Activated T-helper 2 cell treated with anti-CD3 and anti-CD28 coated beads, Interferon-gamma antibody, Interleukin-2, Interleukin-4, amounts not matched to agents 10 μg/mL and 5 μg/mL and 100 μg/mL, durations not matched to agents 14 hours and 24 hours and 36 hours (primary cell): ENCODE measurements at regions not wholly inside any gene's neighbourhood (a gene's known extent, or its start where the extent isn't known, plus 50 kb on each side); places are given as distances from the start of the nearest gene placed in this dataset.

Source experiments
- DNase-seq: peaks from one replicate; pipeline ENCODE4 v3.0.0; 2021; ENCODE audit warnings: low spot score
- H3K27ac Mint-ChIP-seq: one replicate; pipeline ENCODE4 v1.8.0; 2021; ENCODE audit warnings: mixed read lengths
- H3K27me3 Mint-ChIP-seq: one replicate; pipeline ENCODE4 v1.8.0; 2021; ENCODE audit warnings: low read depth, mixed read lengths
- H3K36me3 Mint-ChIP-seq: one replicate; pipeline ENCODE4 v1.8.0; 2021; ENCODE audit warnings: low read depth, mixed read lengths
- H3K4me1 Mint-ChIP-seq: one replicate; pipeline ENCODE4 v1.8.0; 2021; ENCODE audit warnings: low read depth, mixed read lengths
- H3K4me3 Mint-ChIP-seq: one replicate; pipeline ENCODE4 v1.8.0; 2021; ENCODE audit warnings: low read depth, mild to moderate bottlenecking, moderate library complexity, mixed read lengths
- H3K9me3 Mint-ChIP-seq: one replicate; pipeline ENCODE4 v1.8.0; 2021; ENCODE audit warnings: mixed read lengths
- intact Hi-C: fragments of 100-400 bp; cut with micrococcal nuclease; formaldehyde crosslinking; loops from one replicate; pipeline ENCODE4 v1.15.1; 2023

GRCh38 chr3:162647321-162647720 is 1150.7 kb downstream of the OTOL1 start:
- no peaks in the 10 kb centered on the region for H3K27me3 Mint-ChIP-seq
- H3K4me1 Mint-ChIP-seq: no peaks in the 10 kb centered on the region
- H3K9me3 Mint-ChIP-seq: peaks cover 33% of the 10 kb centered on the region
- intact Hi-C loops: no loop called here
- H3K4me3 Mint-ChIP-seq: no peak overlapping the region
- H3K36me3 Mint-ChIP-seq: no peaks in the 10 kb centered on the region
- H3K27ac Mint-ChIP-seq: no peak overlapping the region
- DNase-seq: no peak

GRCh38 chr3:162658003-162658402 is 1161.4 kb downstream of the OTOL1 start:
- no peaks in the 10 kb centered on the region for H3K27me3 Mint-ChIP-seq
- intact Hi-C loops: no loop called here
- no peaks in the 10 kb centered on the region for H3K9me3 Mint-ChIP-seq
- no peak overlapping the region for H3K4me3 Mint-ChIP-seq
- no peaks in the 10 kb centered on the region for H3K36me3 Mint-ChIP-seq
- H3K27ac Mint-ChIP-seq: no peak overlapping the region
- no peaks in the 10 kb centered on the region for H3K4me1 Mint-ChIP-seq
- DNase-seq: no peak

GRCh38 chr3:162665684-162666391 is 1169.2 kb downstream of the OTOL1 start:
- intact Hi-C loops: no loop called here
- no peak overlapping the region for H3K4me3 Mint-ChIP-seq
- H3K27me3 Mint-ChIP-seq: no peaks in the 10 kb centered on the region
- H3K4me1 Mint-ChIP-seq: no peaks in the 10 kb centered on the region
- H3K27ac Mint-ChIP-seq: no peak overlapping the region
- H3K9me3 Mint-ChIP-seq: peaks cover 13% of the 10 kb centered on the region
- no peak for DNase-seq
- H3K36me3 Mint-ChIP-seq: no peaks in the 10 kb centered on the region

GRCh38 chr3:162666835-162667234 is 1170.2 kb downstream of the OTOL1 start:
- Mint-ChIP-seq H3K4me3 (no peak overlapping the region), H3K27me3 (no peaks in the 10 kb centered on the region), H3K4me1 (no peaks in the 10 kb centered on the region), H3K27ac (no peak overlapping the region), H3K36me3 (no peaks in the 10 kb centered on the region), H3K9me3 (peaks cover 13% of the 10 kb centered on the region)
- DNase-seq: no peak
- intact Hi-C loops: no loop called here

GRCh38 chr3:162670181-162670580 is 1173.6 kb downstream of the OTOL1 start:
- H3K36me3 Mint-ChIP-seq: no peaks in the 10 kb centered on the region
- intact Hi-C loops: no loop called here
- H3K4me3 Mint-ChIP-seq: no peak overlapping the region
- H3K27ac Mint-ChIP-seq: no peak overlapping the region
- H3K9me3 Mint-ChIP-seq: peaks cover 4% of the 10 kb centered on the region
- DNase-seq: no peak
- H3K27me3 Mint-ChIP-seq: no peaks in the 10 kb centered on the region
- H3K4me1 Mint-ChIP-seq: no peaks in the 10 kb centered on the region

- no peak overlapping the region for H3K27ac Mint-ChIP-seq
- no peaks in the 10 kb centered on the region for H3K27me3 Mint-ChIP-seq
- no peaks in the 10 kb centered on the region for H3K4me1 Mint-ChIP-seq
- intact Hi-C loops: no loop called here
- DNase-seq: no peak
- H3K4me3 Mint-ChIP-seq: no peak overlapping the region
- H3K9me3 Mint-ChIP-seq: peaks cover 4% of the 10 kb centered on the region
- H3K36me3 Mint-ChIP-seq: no peaks in the 10 kb centered on the region
Observed at GRCh38 chr3:162677475-162677874, 1180.9 kb downstream of the OTOL1 start.

- DNase-seq: no peak
- H3K27ac Mint-ChIP-seq: no peak overlapping the region
- no peak overlapping the region for H3K4me3 Mint-ChIP-seq
- no peaks in the 10 kb centered on the region for H3K27me3 Mint-ChIP-seq
- peaks cover 4% of the 10 kb centered on the region for H3K9me3 Mint-ChIP-seq
- H3K36me3 Mint-ChIP-seq: no peaks in the 10 kb centered on the region
- intact Hi-C loops: no loop called here
- no peaks in the 10 kb centered on the region for H3K4me1 Mint-ChIP-seq
Observed at GRCh38 chr3:162678941-162679340, 1182.3 kb downstream of the OTOL1 start.

- Mint-ChIP-seq H3K4me3 (no peak overlapping the region), H3K36me3 (no peaks in the 10 kb centered on the region), H3K27ac (no peak overlapping the region), H3K4me1 (no peaks in the 10 kb centered on the region), H3K9me3 (peaks cover 9% of the 10 kb centered on the region), H3K27me3 (no peaks in the 10 kb centered on the region)
- no peak for DNase-seq
- intact Hi-C loops: no loop called here
Observed at GRCh38 chr3:162684260-162684659, 1187.7 kb downstream of the OTOL1 start.

- Mint-ChIP-seq H3K27ac (no peak overlapping the region), H3K36me3 (no peaks in the 10 kb centered on the region), H3K27me3 (no peaks in the 10 kb centered on the region), H3K4me1 (no peaks in the 10 kb centered on the region), H3K9me3 (no peaks in the 10 kb centered on the region), H3K4me3 (no peak overlapping the region)
- no peak for DNase-seq
- intact Hi-C loops: no loop called here
Observed at GRCh38 chr3:162699291-162699690, 1202.7 kb downstream of the OTOL1 start.

GRCh38 chr3:162701211-162701610 is 1204.6 kb downstream of the OTOL1 start:
- Mint-ChIP-seq H3K27ac (no peak overlapping the region), H3K4me3 (no peak overlapping the region), H3K9me3 (no peaks in the 10 kb centered on the region), H3K4me1 (no peaks in the 10 kb centered on the region), H3K27me3 (no peaks in the 10 kb centered on the region), H3K36me3 (no peaks in the 10 kb centered on the region)
- no peak for DNase-seq
- intact Hi-C loops: no loop called here

- H3K4me3 Mint-ChIP-seq: no peak overlapping the region
- H3K4me1 Mint-ChIP-seq: no peaks in the 10 kb centered on the region
- intact Hi-C loops: no loop called here
- DNase-seq: no peak
- no peaks in the 10 kb centered on the region for H3K27me3 Mint-ChIP-seq
- no peaks in the 10 kb centered on the region for H3K36me3 Mint-ChIP-seq
- H3K9me3 Mint-ChIP-seq: no peaks in the 10 kb centered on the region
- no peak overlapping the region for H3K27ac Mint-ChIP-seq
Observed at GRCh38 chr3:162702768-162703385, 1206.3 kb downstream of the OTOL1 start.

- Mint-ChIP-seq H3K36me3 (no peaks in the 10 kb centered on the region), H3K4me1 (no peaks in the 10 kb centered on the region), H3K4me3 (no peak overlapping the region), H3K9me3 (no peaks in the 10 kb centered on the region), H3K27me3 (no peaks in the 10 kb centered on the region), H3K27ac (no peak overlapping the region)
- DNase-seq: no peak
- intact Hi-C loops: no loop called here
Observed at GRCh38 chr3:162704238-162704637, 1207.6 kb downstream of the OTOL1 start.

- Mint-ChIP-seq H3K27me3 (no peaks in the 10 kb centered on the region), H3K36me3 (no peaks in the 10 kb centered on the region), H3K4me1 (no peaks in the 10 kb centered on the region), H3K9me3 (peaks cover 4% of the 10 kb centered on the region), H3K4me3 (no peak overlapping the region), H3K27ac (no peak overlapping the region)
- no peak for DNase-seq
- intact Hi-C loops: no loop called here
Observed at GRCh38 chr3:162704799-162705385, 1208.3 kb downstream of the OTOL1 start.
